Activated CD4-positive, alpha-beta T cell treated with anti-CD3 and anti-CD28 coated beads, Interleukin-2, amount 50 U/mL, for 24 hours (primary cell): ENCODE measurements at regions not wholly inside any gene's neighbourhood (a gene's known extent, or its start where the extent isn't known, plus 50 kb on each side); places are given as distances from the start of the nearest gene placed in this dataset.

ENCODE experiments used
- DNase-seq, 2 donors: peaks; one replicate each; pipeline ENCODE4 v3.0.0-alpha.2; 2020; ENCODE audit warnings: low read depth in 1 of 2, low spot score in 1 of 2

DNA sequence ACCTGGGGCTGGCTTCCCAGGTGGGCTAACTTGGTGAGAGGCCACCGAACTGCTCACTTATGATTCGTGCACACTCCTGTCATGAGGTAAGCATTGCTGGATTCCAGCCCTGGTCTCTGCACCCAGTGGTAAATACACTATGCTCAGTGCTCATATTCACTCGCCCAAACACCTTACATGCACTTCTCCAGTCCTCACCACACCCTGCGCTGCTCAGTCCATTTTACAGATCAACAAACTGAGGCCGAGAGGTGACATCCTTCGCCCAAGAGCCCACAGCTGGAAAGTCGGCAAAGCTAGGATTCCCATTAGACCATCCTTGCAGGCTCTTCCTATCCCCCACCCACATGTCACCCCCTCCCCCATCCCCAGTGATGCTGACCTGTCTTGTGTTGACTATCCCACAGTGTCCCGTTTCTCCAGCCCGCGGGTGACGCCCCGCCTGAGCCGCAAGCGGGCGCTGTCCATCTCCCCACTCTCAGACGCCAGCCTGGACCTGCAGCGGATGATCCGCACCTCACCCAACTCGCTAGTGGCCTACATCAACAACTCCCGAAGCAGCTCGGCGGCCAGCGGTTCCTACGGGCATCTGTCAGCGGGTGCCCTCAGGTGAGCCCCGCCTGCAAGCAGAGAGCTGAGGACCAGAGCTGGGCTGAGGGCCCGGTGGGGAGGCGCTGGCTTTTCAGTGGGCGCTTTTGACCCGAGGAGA is 232.8 kb downstream of the GLI2 start:
- DNase-seq = no peak

DNA sequence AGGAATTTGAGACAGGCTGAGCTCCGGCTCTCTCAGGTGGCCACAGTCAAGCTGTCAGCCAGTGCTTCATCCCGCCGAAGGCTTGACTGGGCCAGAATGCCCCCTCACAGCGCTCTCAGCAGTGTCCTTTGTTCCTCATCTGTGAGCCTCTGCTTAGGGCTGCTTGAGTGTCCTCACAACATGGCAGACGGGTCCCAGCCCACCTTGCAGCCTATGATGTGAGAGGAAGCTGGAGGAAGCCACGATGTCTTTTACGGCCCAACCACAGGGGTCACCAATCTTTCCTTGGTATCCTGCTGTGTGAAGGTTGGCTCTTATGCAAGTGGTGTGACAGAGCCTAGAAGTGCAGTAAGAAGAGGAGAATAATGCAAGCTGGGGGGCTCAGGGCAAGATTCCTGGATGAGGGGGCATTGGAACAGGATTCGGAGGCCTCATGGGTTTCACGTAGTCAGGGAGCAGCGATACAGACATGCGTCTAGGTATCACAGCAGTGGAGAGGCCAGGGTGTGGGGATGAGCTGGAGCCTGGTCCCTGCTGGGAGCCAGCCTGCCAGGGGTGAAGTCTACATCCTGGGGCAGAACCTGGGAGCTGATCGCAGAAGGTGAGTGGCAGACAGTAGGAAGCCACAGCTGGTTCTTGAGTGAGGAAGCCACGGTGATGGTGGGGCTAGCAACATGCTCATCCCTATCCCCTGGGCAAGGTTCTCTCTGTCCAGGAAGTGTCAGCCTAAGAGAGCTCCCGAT is 234.1 kb downstream of the GLI2 start:
- no peak for DNase-seq

DNA sequence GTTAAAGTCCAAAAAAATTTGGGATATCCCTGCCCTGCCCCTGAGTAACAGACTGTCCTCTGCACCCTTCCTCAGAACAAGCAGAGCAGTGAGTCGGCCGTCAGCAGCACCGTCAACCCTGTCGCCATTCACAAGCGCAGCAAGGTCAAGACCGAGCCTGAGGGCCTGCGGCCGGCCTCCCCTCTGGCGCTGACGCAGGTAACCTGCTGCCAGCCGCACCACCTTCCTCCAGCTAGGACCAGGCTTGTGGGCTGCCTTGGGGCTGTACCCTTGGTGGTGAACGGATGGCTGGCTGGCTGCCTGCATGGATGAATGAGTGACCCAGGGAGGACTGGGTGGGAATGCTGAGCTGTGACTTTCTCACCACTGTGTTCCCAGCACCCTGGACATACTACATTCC is 236.2 kb downstream of the GLI2 start:
- DNase-seq = no peak

DNA sequence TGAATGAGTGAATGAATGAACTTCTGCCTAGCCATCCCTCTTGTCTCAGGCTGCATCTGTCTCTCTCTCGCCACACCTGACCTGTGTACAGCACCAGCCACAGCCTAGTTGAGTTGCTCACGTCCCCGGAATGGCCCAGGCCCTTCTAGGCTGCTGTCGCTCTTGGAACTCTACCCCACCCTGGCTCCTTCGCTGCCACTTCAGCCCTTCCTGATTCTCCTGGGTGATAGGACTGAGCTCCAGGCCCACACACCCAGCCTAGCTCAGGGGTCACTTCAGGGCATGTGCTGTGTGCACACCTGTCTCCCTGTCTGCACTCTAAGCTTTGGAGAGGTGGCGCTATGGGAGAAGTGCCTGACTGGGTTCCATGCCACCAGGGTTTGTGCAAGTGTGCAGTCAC is 236.6 kb downstream of the GLI2 start:
- DNase-seq = no peak

DNA sequence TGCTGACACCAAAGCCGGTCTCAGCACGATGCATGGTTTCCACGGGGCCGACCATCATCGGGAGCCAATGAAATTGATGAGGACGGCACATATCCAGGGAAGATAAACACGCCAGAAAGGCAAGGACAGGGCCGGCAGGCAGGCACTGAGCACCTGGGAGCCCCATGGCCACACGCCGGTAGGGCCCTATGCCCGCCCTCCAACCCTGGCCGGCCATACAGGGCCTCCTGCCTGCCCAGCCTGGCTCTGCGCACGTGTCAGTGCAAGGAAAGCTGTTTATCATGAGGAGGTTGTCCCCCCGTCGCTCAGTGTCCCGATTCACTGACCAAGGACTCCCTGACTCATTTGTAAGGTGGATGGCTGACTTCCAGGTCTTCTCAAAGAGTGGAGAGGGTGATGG is 237.5 kb downstream of the GLI2 start:
- DNase-seq = no peak

DNA sequence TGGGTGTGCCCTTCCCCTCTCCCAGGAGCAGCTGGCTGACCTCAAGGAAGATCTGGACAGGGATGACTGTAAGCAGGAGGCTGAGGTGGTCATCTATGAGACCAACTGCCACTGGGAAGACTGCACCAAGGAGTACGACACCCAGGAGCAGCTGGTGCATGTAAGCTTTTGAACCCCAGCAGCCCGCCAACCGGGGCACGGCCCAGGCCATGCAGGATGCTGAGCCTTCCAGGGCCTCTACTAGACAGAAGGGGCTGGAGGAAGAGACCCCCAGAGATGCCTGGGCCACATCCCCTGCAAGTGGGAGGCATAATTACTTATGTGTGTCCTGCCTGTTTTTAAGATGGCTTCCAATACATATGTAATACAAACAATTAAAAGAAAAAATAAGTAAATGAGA is 239.3 kb downstream of the GLI2 start:
- DNase-seq = no peak

DNA sequence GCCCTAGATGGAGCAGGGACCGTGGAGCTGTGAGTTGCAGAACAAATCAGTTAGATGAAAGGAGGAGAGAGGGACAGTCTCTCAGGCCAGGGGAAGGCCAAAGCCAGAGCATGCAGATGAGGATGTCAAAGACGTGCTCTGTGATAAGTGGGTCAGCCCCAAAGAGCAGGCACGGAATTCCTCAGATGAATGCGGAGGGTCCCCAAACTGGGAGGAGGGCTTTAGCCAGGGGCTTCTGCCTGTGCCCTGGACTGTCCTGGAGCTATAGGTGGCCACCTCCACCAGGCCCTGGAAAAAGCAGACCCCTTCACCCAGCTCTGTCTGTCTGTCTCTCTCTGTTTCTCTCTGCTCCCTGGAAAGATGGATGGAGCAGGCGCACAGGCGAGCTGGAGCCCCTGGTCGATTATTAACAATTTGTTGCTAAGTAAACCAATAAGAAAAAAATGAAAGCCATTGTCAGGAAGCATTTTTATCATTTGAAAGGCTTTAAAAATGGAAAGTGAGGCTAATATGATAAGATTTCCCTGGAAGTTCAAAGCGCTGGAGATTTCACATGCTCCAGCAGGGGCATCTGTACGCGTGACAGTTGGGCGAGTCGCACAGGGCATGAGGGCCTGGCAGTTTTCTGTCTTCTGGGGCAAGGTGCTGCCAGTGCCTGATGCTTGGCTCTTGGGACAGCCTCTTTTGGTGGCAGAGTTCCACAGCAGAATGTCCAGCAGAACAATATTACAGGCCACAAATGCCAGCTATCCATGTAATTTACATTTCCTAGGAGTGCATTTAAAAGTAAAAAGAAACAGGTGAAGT is 241.0 kb downstream of the GLI2 start:
- DNase-seq = no peak

DNA sequence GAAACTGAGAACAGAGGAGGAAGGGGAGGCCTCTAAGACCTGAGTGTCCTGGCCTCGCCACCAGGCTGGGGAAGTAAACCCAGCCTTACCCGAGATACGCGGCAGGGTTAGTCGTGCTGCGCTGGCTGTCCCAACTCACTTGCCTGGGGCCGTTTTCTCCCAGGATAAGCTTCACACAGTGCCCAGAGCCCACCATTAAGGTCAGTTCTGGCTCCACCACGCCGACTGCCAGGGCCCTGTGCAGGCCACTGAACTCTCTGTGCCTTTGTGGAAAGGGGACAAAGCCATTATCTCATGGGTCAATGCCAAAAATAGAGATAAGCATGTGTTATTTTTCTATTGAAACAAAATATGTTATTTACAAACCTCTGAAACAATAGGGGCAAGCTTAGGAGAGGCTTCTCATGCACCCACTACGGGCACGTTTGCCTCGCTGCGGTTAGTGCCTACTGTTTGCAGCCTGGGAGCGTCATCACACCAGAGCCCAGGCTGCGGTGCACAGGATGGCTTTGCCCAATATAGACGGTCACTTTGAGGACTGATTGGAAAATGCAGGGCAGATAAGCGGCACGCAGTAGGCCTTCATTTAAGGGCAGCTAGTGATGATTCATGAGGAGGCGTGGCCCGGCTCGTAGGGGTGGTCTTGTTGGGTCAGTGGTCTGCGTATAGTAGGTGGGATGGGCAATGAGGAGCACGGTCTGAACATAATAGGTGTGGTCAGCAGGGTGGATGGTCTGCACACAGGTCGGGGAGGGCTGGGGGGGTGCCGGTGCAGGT is 242.1 kb downstream of the GLI2 start:
- no peak for DNase-seq

DNA sequence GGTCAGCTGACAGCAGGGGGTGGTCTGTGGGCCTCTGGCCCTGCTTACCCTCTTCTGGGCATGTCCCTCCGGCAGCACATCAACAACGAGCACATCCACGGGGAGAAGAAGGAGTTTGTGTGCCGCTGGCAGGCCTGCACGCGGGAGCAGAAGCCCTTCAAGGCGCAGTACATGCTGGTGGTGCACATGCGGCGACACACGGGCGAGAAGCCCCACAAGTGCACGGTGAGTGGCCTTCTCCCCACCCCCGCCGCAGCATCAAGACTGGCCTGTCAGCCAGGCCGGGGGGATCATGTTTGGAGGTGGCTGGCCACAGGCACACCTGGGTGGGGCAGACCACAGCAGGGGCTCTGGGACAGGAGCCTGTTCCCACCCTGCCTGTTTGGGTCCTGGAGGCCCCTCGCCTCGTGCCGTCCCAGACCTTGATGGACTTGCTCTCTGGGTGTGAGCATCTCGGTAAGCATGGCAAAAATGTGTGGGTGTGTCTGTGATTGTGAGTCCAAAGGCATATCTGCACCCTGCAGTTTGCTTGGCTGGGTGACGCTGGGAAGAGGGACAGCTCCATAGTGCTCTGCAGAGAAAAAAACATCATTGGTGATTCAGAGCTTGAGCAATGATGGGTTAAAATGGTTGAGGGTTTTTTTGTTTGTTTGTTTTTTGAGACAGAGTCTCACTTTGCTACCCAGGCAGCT is 242.8 kb downstream of the GLI2 start:
- no peak for DNase-seq

DNA sequence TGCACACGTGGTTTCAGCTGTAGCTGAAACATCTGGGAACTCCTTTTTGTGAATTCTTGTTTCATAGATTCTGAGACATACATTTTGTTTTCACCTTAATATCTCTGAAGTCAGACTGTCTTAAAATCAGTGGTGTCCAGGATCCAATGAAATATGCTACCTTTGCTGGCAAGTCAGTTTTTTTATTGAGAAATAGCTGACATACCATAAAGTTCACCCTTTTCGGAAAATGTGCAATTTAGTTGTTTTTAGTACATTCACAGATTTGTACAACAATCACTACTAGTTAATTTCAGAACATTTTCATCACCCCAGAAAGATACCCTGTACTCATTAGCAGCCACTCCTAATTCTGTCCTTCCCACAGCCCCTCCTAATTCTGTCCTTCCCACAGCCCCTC is 243.7 kb downstream of the GLI2 start:
- DNase-seq = no peak

DNA sequence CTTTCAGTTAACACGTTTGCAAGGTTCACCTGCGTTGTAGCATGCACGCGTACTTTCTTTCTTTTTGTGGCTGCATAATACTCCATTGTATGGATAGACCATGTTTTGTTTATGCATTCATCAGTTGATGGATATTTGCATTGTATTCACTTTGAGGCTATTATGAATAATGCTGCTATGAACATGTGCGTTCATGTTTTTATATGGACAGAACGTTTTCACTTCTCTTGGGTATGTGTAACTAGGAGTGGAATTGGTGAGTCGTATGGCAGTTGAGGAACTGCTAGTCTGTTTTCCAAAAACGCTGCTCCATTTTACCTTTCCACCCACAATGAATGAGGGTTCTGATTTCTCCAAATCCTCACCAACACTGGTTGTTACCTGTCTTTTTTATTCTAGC is 244.3 kb downstream of the GLI2 start:
- DNase-seq = no peak

DNA sequence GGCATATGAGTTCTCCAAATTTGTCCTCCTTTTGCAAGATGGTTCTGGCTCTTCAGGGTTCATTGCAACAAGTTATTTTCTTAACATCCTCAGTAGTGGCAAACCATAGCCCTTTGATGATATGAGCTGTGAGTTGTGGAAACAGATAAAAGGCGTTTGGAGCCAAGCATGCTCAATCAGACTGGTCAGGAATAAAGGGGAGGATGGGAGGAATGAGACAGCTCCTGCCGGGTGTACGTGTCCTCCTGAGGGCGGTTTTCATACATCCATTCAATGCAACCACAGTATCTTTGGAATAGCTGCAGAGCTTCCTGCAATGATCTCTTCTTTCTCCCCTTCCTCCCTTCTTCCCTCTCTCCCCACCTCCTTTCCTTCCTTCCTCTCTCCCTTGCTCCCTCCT is 245.8 kb downstream of the GLI2 start:
- no peak for DNase-seq

DNA sequence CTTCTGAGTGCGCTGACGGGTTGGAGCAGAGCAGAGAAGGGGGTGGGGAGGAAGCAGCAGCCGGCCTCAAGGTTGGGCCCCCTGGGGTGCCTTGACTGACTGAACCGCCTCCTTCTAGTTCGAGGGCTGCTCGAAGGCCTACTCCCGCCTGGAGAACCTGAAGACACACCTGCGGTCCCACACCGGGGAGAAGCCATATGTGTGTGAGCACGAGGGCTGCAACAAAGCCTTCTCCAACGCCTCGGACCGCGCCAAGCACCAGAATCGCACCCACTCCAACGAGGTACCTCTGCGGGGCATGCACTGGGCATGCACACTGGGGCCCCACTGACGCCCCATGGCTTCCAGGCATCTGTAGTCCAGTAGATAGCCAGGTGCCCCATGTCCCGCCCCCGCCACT is 246.9 kb downstream of the GLI2 start:
- DNase-seq = no peak

DNA sequence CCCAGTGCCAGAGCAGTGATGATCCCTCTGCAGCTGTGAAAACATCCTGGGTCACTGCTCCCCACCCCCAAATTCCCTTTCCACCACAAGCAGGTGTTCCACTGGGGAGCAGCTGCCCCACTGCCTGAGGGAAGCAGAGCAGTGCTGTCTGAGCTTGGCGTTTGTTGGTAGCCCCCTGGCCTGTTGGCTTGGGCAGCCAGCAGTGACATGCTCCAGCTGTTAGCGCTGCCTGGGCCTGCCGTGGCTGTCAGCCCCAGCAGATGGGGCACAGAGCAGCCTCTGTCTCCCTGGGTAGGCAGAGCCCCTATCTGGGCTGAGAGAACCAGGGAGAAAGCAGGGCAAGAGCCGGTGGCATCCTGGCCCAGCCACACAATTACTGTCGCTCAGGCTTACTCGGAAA is 247.7 kb downstream of the GLI2 start:
- DNase-seq = no peak

DNA sequence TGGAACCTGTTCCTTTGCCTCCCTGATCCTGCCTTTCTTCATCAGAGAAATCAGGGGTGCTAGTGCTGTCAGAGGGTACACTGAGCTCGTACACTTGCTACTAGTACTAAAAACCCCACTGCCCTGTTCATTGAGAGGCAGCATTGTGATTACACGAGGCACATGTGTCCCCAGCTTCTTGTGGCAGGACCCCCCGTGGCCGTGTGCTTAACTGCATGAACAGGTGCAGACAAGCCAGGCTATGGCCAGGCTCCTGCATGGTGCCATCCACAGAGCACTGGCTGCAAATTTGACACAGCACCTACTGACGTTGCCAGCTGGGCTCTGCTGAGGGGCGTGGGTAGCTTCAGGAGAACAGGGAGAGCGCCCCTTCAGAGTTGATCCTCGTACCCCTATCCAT is 248.4 kb downstream of the GLI2 start:
- DNase-seq = no peak

DNA sequence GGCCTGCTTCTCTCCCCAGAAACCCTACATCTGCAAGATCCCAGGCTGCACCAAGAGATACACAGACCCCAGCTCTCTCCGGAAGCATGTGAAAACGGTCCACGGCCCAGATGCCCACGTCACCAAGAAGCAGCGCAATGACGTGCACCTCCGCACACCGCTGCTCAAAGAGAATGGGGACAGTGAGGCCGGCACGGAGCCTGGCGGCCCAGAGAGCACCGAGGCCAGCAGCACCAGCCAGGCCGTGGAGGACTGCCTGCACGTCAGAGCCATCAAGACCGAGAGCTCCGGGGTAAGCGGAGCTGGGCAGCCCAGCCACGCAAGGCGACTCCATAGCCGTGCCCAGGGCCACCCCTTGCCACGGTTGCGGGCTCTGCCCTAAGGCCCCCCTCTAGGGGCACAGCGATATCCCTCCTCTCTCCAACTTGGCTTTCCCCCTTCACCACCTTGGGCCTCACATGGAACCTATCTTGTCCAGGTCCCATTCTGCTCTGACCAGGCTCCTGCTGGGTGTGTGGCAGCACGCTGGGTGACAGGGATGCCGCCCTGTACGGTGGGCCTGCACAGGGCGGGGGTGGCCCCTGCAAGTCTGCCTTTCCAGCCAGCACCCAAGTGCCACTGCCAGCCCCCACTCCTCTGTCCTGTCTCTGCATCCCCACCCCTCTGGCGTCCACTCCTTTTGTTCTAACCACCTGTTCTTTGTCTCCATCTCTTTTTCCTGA is 248.9 kb downstream of the GLI2 start:
- no peak for DNase-seq

DNA sequence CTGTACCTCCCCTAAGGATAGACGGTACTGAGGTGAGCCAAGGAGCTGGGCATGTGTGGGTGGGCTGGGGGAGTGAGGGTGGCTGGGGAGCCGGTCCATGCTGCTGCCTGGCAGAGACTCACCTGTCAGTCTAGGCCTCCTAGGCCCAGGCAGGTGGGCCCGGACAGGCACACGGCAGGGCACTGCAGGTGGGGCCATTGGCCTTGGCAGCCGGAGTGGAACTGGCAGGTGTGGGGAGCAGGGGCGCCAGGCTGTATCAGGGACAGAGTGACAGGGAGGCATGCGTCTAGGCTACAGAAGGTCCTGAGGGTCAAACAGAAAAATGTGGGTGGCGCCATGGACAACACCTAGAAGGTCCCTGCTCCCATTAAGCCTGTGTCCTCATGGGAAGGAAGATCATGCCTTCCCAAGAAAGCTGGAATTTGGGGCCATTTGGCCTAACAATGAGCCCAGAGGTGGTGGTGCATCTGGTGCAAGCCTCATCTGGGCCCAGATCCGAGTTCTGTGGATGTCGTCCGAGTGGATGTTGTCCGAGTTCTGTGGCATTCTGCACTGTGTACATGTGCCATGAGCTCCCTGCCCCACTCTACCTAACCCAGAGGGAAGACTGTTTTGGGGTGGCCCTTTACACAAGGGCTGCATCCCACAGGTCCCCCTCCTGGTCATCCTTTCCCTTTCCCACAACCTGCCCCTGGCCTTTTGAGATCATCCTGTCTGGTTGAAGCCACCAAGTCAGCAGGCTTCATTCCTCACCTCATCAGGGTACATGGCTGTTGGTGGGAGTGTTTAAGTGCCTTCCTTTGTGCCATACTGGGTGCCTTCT is 249.7 kb downstream of the GLI2 start:
- no peak for DNase-seq

DNA sequence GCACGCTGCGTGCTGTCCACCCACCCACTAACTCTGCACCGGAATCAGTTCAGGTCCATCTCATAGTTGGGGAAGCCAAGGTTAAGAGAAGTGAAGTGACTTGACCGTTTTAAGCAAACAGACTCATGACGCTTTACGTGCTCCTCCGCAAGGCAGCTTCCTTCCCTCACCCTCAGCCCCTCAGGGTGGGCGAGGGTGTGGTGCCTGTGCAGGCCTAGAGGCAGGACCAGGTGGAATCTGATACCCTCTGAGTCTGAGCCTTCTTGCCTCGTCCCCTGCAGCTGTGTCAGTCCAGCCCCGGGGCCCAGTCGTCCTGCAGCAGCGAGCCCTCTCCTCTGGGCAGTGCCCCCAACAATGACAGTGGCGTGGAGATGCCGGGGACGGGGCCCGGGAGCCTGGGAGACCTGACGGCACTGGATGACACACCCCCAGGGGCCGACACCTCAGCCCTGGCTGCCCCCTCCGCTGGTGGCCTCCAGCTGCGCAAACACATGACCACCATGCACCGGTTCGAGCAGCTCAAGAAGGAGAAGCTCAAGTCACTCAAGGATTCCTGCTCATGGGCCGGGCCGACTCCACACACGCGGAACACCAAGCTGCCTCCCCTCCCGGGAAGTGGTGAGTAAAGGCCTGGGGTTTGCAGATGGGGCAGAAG is 250.5 kb downstream of the GLI2 start:
- DNase-seq = no peak
